Neural cell (in vitro differentiated cells): ENCODE measurements at regions not wholly inside any gene's neighbourhood (a gene's known extent, or its start where the extent isn't known, plus 50 kb on each side); places are given as distances from the start of the nearest gene placed in this dataset.

Experiments
- H2AFZ ChIP-seq: fragments of 200-600, 300-800 bp; sonication (generic), shearing (Covaris generic); 2 replicates; pipeline ENCODE4 v1.6.0; 2014; ENCODE audit warnings: low read depth, mild to moderate bottlenecking, antibody characterized with exemption, low read length, moderate library complexity
- H3F3A ChIP-seq: fragments of 200-600 bp; shearing (Covaris generic); 2 replicates; pipeline ENCODE4 v1.6.1; 2016; ENCODE audit warnings: mild to moderate bottlenecking, moderate library complexity, mixed read lengths, antibody characterized with exemption, low read length; ENCODE audit not compliant: insufficient read depth, poor library complexity, severe bottlenecking
- H3K27ac ChIP-seq: fragments of 200-600, 300-800 bp; sonication (generic), shearing (Covaris generic); 2 replicates; pipeline ENCODE4 v1.5.1; 2014; ENCODE audit warnings: mild to moderate bottlenecking, low read length, moderate library complexity
- H3K27me3 ChIP-seq: fragments of 300-800, 200-600 bp; sonication (generic), shearing (Covaris generic); 2 replicates; pipeline ENCODE4 v1.6.0; 2014; ENCODE audit warnings: mild to moderate bottlenecking, low read depth, low read length, moderate library complexity; ENCODE audit not compliant: insufficient read depth
- H3K36me3 ChIP-seq: fragments of 300-800, 200-600 bp; sonication (generic), shearing (Covaris generic); 2 replicates; pipeline ENCODE4 v1.5.1; 2014; ENCODE audit warnings: mild to moderate bottlenecking, antibody characterized with exemption, low read length, moderate library complexity; ENCODE audit not compliant: insufficient read depth
- H3K4me2 ChIP-seq: fragments of 300-800, 200-600 bp; sonication (generic), shearing (Covaris generic); 2 replicates; pipeline ENCODE4 v1.6.0; 2014; ENCODE audit warnings: mild to moderate bottlenecking, low read length
- H3K4me3 ChIP-seq: fragments of 300-800, 200-600 bp; sonication (generic), shearing (Covaris generic); 2 replicates; pipeline ENCODE4 v1.5.1; 2014; ENCODE audit warnings: mild to moderate bottlenecking, low read length, moderate library complexity
- H3K79me2 ChIP-seq: fragments of 200-600 bp; shearing (Covaris generic); replicated peaks from 2 replicates; pipeline ENCODE4 v1.6.0; 2014; ENCODE audit warnings: mild to moderate bottlenecking, low read length, moderate library complexity; ENCODE audit not compliant: insufficient read depth
- H3K9ac ChIP-seq: fragments of 300-800, 200-600 bp; sonication (generic), shearing (Covaris generic); 2 replicates; pipeline ENCODE4 v1.6.1; 2016; ENCODE audit warnings: mild to moderate bottlenecking, low read length, mixed read lengths
- H3K9me2 ChIP-seq: fragments of 200-600 bp; shearing (Covaris generic); 2 replicates; pipeline ENCODE4 v1.6.1; 2016; ENCODE audit warnings: mild to moderate bottlenecking, low read length, mixed read lengths; ENCODE audit not compliant: insufficient read depth
- H3K9me3 ChIP-seq: fragments of 200-600, 300-800 bp; sonication (generic), shearing (Covaris generic); 2 replicates; pipeline ENCODE4 v1.6.1; 2016; ENCODE audit warnings: mild to moderate bottlenecking, mixed run types, low read length, moderate library complexity, mixed read lengths
- H4K20me1 ChIP-seq: fragments of 200-600 bp; shearing (Covaris generic); 2 replicates; pipeline ENCODE4 v1.6.1; 2016; ENCODE audit warnings: mild to moderate bottlenecking, mixed run types; ENCODE audit not compliant: insufficient read depth
- EP300 ChIP-seq: fragments of 450-650 bp; conservative IDR thresholded peaks from 2 replicates; pipeline ENCODE4 v1.6.1; 2014; ENCODE audit warnings: antibody characterized with exemption, mild to moderate bottlenecking, moderate library complexity; ENCODE audit not compliant: poor library complexity, severe bottlenecking
- EZH2 ChIP-seq: fragments of 200-600, 300-800 bp; shearing (Covaris generic), sonication (generic); IDR thresholded peaks from 2 replicates; pipeline ENCODE4 v1.6.1; 2014; ENCODE audit warnings: antibody characterized with exemption, low read length, borderline replicate concordance, mild to moderate bottlenecking; ENCODE audit not compliant: insufficient read depth, poor library complexity, severe bottlenecking
- MXI1 ChIP-seq: fragments of 450-650 bp; conservative IDR thresholded peaks from 2 replicates; pipeline ENCODE4 v1.6.1; 2014; ENCODE audit warnings: antibody characterized with exemption, mild to moderate bottlenecking; ENCODE audit not compliant: poor library complexity, severe bottlenecking
- POLR2AphosphoS5 ChIP-seq: IDR thresholded peaks from 2 replicates; pipeline ENCODE4 v1.6.1; 2012
- RAD21 ChIP-seq: fragments of 450-650 bp; conservative IDR thresholded peaks from 2 replicates; pipeline ENCODE4 v1.6.1; 2014; ENCODE audit warnings: antibody characterized with exemption, mild to moderate bottlenecking, moderate library complexity
- SMC3 ChIP-seq: fragments of 450-650 bp; conservative IDR thresholded peaks from 2 replicates; pipeline ENCODE4 v1.6.1; 2014; ENCODE audit warnings: antibody characterized with exemption, mild to moderate bottlenecking, moderate library complexity; ENCODE audit not compliant: poor library complexity
- TAF1 ChIP-seq: IDR thresholded peaks from 2 replicates; pipeline ENCODE4 v1.6.1; 2012; ENCODE audit warnings: low read depth
- TF ChIP-seq, protein P1 (sequence below): IDR thresholded peaks from 2 replicates; pipeline ENCODE4 v1.6.1; 2012; ENCODE audit warnings: borderline replicate concordance
- TF ChIP-seq, protein P2 (sequence below): fragments of 450-650 bp; IDR thresholded peaks from 2 replicates; pipeline ENCODE4 v1.5.1; 2014; ENCODE audit warnings: antibody characterized with exemption, mild to moderate bottlenecking, moderate library complexity; ENCODE audit not compliant: poor library complexity, severe bottlenecking

DNA sequence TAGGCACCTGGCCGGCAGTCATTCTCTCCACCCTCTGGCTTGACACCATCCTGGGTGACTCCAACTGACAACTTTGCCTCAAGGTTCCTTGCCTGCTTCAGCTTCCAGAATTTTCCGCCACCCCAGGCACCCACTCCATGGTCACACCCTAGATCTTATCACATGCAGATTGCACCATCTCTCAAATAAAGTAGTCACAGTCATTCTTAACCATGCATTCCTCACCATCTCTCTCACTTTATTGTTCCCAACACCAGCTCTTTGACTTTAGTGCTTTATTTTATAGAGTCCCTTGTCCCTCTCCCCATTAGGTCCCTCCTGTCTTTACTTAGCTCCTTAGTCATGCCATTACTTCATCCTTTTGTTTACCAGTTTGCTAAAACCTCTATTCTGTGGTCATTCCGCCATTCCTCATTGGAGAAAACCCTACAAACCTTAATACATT, 351.7 kb downstream of the SPRY2 start:
- no peaks in the 10 kb centered on the region for H3K27me3 ChIP-seq

DNA sequence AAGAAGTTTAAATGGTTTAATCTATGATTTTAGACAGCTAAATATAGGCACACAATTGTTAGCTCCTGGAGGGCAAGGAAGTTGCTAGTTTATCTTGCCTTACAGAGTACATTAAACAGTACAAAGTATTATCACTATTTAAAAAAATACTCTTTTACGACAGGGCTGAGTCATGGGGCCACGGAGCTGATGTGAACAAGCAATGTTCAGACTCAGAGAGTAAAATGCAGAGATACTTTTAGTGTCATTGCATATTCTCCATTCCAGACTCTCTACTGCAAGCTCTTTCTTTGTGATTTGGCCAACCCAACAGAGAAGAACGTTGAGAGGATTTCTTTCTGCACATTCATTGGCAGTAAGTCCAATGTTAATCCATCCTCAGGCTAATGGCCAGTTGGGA, 352.4 kb downstream of the SPRY2 start:
- no peak overlapping the region for H2AFZ ChIP-seq

More for the DNA sequence above, 351.7 kb downstream of the SPRY2 start:
- H3K9me2 ChIP-seq, result no peaks in the 10 kb centered on the region
- H3K4me2 ChIP-seq, result no peak overlapping the region
- H3K36me3 ChIP-seq, result no peaks in the 10 kb centered on the region
- no peak overlapping the region for H3K27ac ChIP-seq
- no peak overlapping the region for H3K4me3 ChIP-seq
- no peak overlapping the region for H2AFZ ChIP-seq
- no peaks in the 10 kb centered on the region for H3K79me2 ChIP-seq
- no peaks in the 10 kb centered on the region for H3K9me3 ChIP-seq
- TF ChIP-seq POLR2AphosphoS5 (no peak), EP300 (no peak), EZH2 (no peak), RAD21 (no peak), MXI1 (no peak), TAF1 (no peak), SMC3 (no peak)
- TF ChIP-seq, protein P1, sequence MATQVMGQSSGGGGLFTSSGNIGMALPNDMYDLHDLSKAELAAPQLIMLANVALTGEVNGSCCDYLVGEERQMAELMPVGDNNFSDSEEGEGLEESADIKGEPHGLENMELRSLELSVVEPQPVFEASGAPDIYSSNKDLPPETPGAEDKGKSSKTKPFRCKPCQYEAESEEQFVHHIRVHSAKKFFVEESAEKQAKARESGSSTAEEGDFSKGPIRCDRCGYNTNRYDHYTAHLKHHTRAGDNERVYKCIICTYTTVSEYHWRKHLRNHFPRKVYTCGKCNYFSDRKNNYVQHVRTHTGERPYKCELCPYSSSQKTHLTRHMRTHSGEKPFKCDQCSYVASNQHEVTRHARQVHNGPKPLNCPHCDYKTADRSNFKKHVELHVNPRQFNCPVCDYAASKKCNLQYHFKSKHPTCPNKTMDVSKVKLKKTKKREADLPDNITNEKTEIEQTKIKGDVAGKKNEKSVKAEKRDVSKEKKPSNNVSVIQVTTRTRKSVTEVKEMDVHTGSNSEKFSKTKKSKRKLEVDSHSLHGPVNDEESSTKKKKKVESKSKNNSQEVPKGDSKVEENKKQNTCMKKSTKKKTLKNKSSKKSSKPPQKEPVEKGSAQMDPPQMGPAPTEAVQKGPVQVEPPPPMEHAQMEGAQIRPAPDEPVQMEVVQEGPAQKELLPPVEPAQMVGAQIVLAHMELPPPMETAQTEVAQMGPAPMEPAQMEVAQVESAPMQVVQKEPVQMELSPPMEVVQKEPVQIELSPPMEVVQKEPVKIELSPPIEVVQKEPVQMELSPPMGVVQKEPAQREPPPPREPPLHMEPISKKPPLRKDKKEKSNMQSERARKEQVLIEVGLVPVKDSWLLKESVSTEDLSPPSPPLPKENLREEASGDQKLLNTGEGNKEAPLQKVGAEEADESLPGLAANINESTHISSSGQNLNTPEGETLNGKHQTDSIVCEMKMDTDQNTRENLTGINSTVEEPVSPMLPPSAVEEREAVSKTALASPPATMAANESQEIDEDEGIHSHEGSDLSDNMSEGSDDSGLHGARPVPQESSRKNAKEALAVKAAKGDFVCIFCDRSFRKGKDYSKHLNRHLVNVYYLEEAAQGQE, result no peak
- TF ChIP-seq, protein P2, sequence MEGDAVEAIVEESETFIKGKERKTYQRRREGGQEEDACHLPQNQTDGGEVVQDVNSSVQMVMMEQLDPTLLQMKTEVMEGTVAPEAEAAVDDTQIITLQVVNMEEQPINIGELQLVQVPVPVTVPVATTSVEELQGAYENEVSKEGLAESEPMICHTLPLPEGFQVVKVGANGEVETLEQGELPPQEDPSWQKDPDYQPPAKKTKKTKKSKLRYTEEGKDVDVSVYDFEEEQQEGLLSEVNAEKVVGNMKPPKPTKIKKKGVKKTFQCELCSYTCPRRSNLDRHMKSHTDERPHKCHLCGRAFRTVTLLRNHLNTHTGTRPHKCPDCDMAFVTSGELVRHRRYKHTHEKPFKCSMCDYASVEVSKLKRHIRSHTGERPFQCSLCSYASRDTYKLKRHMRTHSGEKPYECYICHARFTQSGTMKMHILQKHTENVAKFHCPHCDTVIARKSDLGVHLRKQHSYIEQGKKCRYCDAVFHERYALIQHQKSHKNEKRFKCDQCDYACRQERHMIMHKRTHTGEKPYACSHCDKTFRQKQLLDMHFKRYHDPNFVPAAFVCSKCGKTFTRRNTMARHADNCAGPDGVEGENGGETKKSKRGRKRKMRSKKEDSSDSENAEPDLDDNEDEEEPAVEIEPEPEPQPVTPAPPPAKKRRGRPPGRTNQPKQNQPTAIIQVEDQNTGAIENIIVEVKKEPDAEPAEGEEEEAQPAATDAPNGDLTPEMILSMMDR, result no peak
- no peaks in the 10 kb centered on the region for H3F3A ChIP-seq
- no peak overlapping the region for H3K9ac ChIP-seq
- H4K20me1 ChIP-seq, result no peaks in the 10 kb centered on the region

More for the DNA sequence above, 352.4 kb downstream of the SPRY2 start:
- H3K9me2 ChIP-seq, result no peaks in the 10 kb centered on the region
- no peak overlapping the region for H3K4me2 ChIP-seq
- no peaks in the 10 kb centered on the region for H3K27me3 ChIP-seq
- no peak overlapping the region for H3K27ac ChIP-seq
- no peaks in the 10 kb centered on the region for H3K79me2 ChIP-seq
- H3K4me3 ChIP-seq, result no peak overlapping the region
- H4K20me1 ChIP-seq, result no peaks in the 10 kb centered on the region
- no peaks in the 10 kb centered on the region for H3K36me3 ChIP-seq
- TF ChIP-seq, protein P1, result no peak
- TF ChIP-seq SMC3 (no peak), POLR2AphosphoS5 (no peak), RAD21 (no peak), MXI1 (no peak), EP300 (no peak), TAF1 (no peak), EZH2 (no peak)
- TF ChIP-seq, protein P2, result no peak
- H3K9me3 ChIP-seq, result no peaks in the 10 kb centered on the region
- no peaks in the 10 kb centered on the region for H3F3A ChIP-seq
- no peak overlapping the region for H3K9ac ChIP-seq
